GM23338 (cell line): ENCODE measurements at regions not wholly inside any gene's neighbourhood (a gene's known extent, or its start where the extent isn't known, plus 50 kb on each side); places are given as distances from the start of the nearest gene placed in this dataset.

ENCODE experiments used
- ATAC-seq: fragments of 200-7000 bp; cut with Tn5 transposase; 3 replicates; pipeline ENCODE4 v1.9.1; 2020
- DNase-seq: peaks from one replicate; pipeline ENCODE4 v3.0.0-alpha.2; 2015; ENCODE audit warnings: low spot score
- H2AFZ ChIP-seq: fragments of 200-600 bp; sonication (generic); 2 replicates; pipeline ENCODE4 v1.8.0; 2016; ENCODE audit warnings: antibody characterized with exemption, mild to moderate bottlenecking, moderate library complexity
- H3F3A ChIP-seq: fragments of 200-600 bp; sonication (generic); replicated peaks from 2 replicates; pipeline ENCODE4 v1.8.0; 2017; ENCODE audit warnings: antibody characterized with exemption, mixed run types, low read depth
- H3K27ac ChIP-seq: fragments of 200-600 bp; sonication (generic); 2 replicates; pipeline ENCODE4 v1.6.1; 2016; ENCODE audit warnings: low read depth
- H3K27me3 ChIP-seq: fragments of 200-600 bp; sonication (generic); 2 replicates; pipeline ENCODE4 v1.8.0; 2016; ENCODE audit warnings: mild to moderate bottlenecking, mixed run types, moderate library complexity; ENCODE audit not compliant: insufficient read depth
- H3K36me3 ChIP-seq: fragments of 200-600 bp; sonication (generic); 2 replicates; pipeline ENCODE4 v1.8.0; 2016; ENCODE audit warnings: mild to moderate bottlenecking; ENCODE audit not compliant: insufficient read depth
- H3K4me1 ChIP-seq: fragments of 200-600 bp; sonication (generic); 2 replicates; pipeline ENCODE4 v1.8.0; 2016; ENCODE audit warnings: mild to moderate bottlenecking, moderate library complexity; ENCODE audit not compliant: insufficient read depth
- H3K4me2 ChIP-seq: fragments of 200-600 bp; sonication (generic); 2 replicates; pipeline ENCODE4 v1.7.1; 2017; ENCODE audit warnings: mixed run types
- H3K4me3 ChIP-seq: fragments of 200-600 bp; sonication (generic); 2 replicates; pipeline ENCODE4 v1.6.1; 2016; ENCODE audit warnings: mixed run types
- H3K79me2 ChIP-seq: fragments of 200-600 bp; sonication (generic); replicated peaks from 2 replicates; pipeline ENCODE4 v1.8.0; 2017; ENCODE audit warnings: mild to moderate bottlenecking; ENCODE audit not compliant: insufficient read depth
- H3K9me2 ChIP-seq: fragments of 200-600 bp; sonication (generic); 2 replicates; pipeline ENCODE4 v1.8.0; 2017; ENCODE audit not compliant: insufficient read depth
- H4K20me1 ChIP-seq: fragments of 200-600 bp; sonication (generic); replicated peaks from 2 replicates; pipeline ENCODE4 v1.8.0; 2017; ENCODE audit warnings: mild to moderate bottlenecking; ENCODE audit not compliant: insufficient read depth
- H3K27ac Mint-ChIP-seq: 2 replicates; pipeline ENCODE4 v1.8.0; 2020; ENCODE audit warnings: inconsistent platforms, mild to moderate bottlenecking, moderate library complexity, mixed read lengths
- H3K27me3 Mint-ChIP-seq: 3 replicates; pipeline ENCODE4 v1.8.0; 2022; ENCODE audit warnings: low read depth, mild to moderate bottlenecking, moderate library complexity, mixed read lengths, inconsistent platforms; ENCODE audit not compliant: insufficient read depth, poor library complexity
- H3K36me3 Mint-ChIP-seq: 3 replicates; pipeline ENCODE4 v1.8.0; 2021; ENCODE audit warnings: low read depth, mild to moderate bottlenecking, inconsistent platforms, moderate library complexity, mixed read lengths
- H3K4me1 Mint-ChIP-seq: 3 replicates; pipeline ENCODE4 v1.8.0; 2020; ENCODE audit warnings: mild to moderate bottlenecking, inconsistent platforms, mixed read lengths
- H3K4me3 Mint-ChIP-seq: 3 replicates; pipeline ENCODE4 v1.8.0; 2021; ENCODE audit warnings: moderate library complexity, mild to moderate bottlenecking, inconsistent platforms, mixed read lengths
- H3K9me3 Mint-ChIP-seq: 3 replicates; pipeline ENCODE4 v1.8.0; 2020; ENCODE audit warnings: moderate library complexity, mild to moderate bottlenecking, inconsistent platforms, mixed read lengths
- CREB1 ChIP-seq: fragments of 250-450 bp; sonication (Bioruptor Pico); IDR thresholded peaks from 2 replicates; pipeline ENCODE4 v1.5.0; 2020; ENCODE audit warnings: low read depth, mild to moderate bottlenecking, moderate library complexity
- ETS1 ChIP-seq: IDR thresholded peaks from 2 replicates; pipeline ENCODE4 v1.6.1; 2016; ENCODE audit warnings: antibody characterized with exemption
- EZH2 ChIP-seq: fragments of 200-600 bp; sonication (generic); IDR thresholded peaks from one replicate; pipeline ENCODE4 v1.8.0; 2017; ENCODE audit warnings: antibody characterized with exemption, mild to moderate bottlenecking, low read depth; ENCODE audit not compliant: unreplicated experiment
- EZH2phosphoT487 ChIP-seq: fragments of 200-600 bp; sonication (generic); IDR thresholded peaks from one replicate; pipeline ENCODE4 v1.8.1; 2018; ENCODE audit warnings: antibody characterized with exemption; ENCODE audit not compliant: unreplicated experiment
- JUNB ChIP-seq: IDR thresholded peaks from one replicate; pipeline ENCODE4 v1.6.1; 2016; ENCODE audit warnings: antibody characterized with exemption; ENCODE audit not compliant: unreplicated experiment
- NANOG ChIP-seq: IDR thresholded peaks from 2 replicates; pipeline ENCODE4 v1.6.1; 2016; ENCODE audit warnings: antibody characterized with exemption, borderline replicate concordance
- POLR2AphosphoS5 ChIP-seq: IDR thresholded peaks from 2 replicates; pipeline ENCODE4 v1.6.1; 2016; ENCODE audit warnings: antibody characterized with exemption, low read depth
- STAT1 ChIP-seq: IDR thresholded peaks from one replicate; pipeline ENCODE4 v1.6.1; 2016; ENCODE audit warnings: antibody characterized with exemption; ENCODE audit not compliant: unreplicated experiment
- ZNF114 ChIP-seq: fragments of 250-450 bp; sonication (Bioruptor Pico); IDR thresholded peaks from 2 replicates; pipeline ENCODE4 v1.5.0; 2020; ENCODE audit warnings: mild to moderate bottlenecking, moderate library complexity
- ZNF331 ChIP-seq: fragments of 250-450 bp; sonication (Bioruptor Pico); IDR thresholded peaks from 2 replicates; pipeline ENCODE4 v1.5.0; 2020; ENCODE audit warnings: low read depth, mild to moderate bottlenecking, moderate library complexity
- TF ChIP-seq, protein P1 (sequence below), 2 experiments: fragments of 200-600 bp in 1 of 2; sonication (generic) in 1 of 2; conservative IDR thresholded peaks; 2 replicates each; pipeline versions ENCODE4 v1.5.1 to v1.6.1; 2016 to 2017; ENCODE audit warnings: antibody characterized with exemption in 2 of 2, low read depth in 2 of 2, mild to moderate bottlenecking in 2 of 2, moderate library complexity in 1 of 2
- TF ChIP-seq, protein P2 (sequence below): IDR thresholded peaks from one replicate; pipeline ENCODE4 v1.6.1; 2018; ENCODE audit warnings: antibody characterized with exemption; ENCODE audit not compliant: unreplicated experiment

DNA sequence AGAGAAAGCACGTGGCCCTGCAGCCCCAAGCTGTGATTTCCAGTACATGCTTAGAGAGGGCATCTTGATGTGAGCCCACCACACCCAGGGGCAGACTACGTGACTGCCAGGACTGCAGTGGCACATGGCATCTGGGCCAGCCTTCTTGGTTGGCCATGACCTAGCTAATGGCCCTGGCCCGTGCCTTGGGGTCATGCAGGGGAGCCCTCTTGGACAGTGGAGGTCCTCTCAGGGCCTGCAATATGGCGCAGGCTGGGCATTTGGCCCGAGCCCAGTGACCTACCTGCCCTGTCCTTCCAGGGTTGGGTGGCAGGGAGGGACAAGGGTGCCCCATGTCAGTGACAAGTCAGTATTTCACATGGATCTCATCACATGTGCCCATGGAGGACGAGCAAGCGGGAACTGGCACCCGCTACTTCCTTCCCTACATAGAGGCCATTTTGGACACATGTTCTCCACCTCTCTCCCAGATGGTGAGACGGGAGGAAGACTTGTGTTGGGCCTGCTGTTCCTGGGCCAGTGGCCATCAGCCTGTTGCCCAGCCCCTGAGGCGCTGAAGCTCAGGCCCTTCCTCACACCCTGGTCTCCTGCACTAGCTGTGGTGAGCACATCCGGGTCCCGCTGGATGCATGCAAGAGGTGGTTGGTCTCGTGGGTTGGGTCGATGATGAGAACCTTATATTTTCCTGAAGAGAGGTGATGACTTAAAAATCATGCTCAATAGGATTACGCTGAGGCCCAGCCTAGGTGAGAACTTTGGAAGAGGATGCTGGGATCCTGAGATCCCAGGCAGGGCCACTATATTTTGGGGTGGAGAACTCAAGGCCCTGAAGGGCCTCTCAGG lies 195.6 kb downstream of the UBE3A start:
- no peaks in the 10 kb centered on the region for H3K27me3 ChIP-seq
- H3K27me3 Mint-ChIP-seq: peaks cover 6% of the 10 kb centered on the region
- H3K4me3 ChIP-seq: no peak overlapping the region
- no peaks in the 10 kb centered on the region for H3K9me2 ChIP-seq
- no peak overlapping the region for H3K27ac Mint-ChIP-seq
- H3K4me1 Mint-ChIP-seq: no peaks in the 10 kb centered on the region
- H3K36me3 Mint-ChIP-seq: peaks cover 7% of the 10 kb centered on the region; the same call in 2 of the 3 replicates
- H3K4me3 Mint-ChIP-seq: no peak overlapping the region
- TF ChIP-seq STAT1 (no peak), ZNF331 (no peak), EZH2phosphoT487 (no peak), ZNF114 (no peak), POLR2AphosphoS5 (no peak), CREB1 (CRISPR knock-in tag) (no peak), EZH2 (no peak)
- TF ChIP-seq, protein P1, sequence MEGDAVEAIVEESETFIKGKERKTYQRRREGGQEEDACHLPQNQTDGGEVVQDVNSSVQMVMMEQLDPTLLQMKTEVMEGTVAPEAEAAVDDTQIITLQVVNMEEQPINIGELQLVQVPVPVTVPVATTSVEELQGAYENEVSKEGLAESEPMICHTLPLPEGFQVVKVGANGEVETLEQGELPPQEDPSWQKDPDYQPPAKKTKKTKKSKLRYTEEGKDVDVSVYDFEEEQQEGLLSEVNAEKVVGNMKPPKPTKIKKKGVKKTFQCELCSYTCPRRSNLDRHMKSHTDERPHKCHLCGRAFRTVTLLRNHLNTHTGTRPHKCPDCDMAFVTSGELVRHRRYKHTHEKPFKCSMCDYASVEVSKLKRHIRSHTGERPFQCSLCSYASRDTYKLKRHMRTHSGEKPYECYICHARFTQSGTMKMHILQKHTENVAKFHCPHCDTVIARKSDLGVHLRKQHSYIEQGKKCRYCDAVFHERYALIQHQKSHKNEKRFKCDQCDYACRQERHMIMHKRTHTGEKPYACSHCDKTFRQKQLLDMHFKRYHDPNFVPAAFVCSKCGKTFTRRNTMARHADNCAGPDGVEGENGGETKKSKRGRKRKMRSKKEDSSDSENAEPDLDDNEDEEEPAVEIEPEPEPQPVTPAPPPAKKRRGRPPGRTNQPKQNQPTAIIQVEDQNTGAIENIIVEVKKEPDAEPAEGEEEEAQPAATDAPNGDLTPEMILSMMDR (conservative IDR thresholded peaks at IDR 0.05; ENCODE audit: low read depth in 2 of 2): no peak
- H3K79me2 ChIP-seq: no peaks in the 10 kb centered on the region
- no peak overlapping the region for H3K27ac ChIP-seq
- H3K9me3 Mint-ChIP-seq: peaks cover 86% of the 10 kb centered on the region
- H3F3A ChIP-seq: no peaks in the 10 kb centered on the region
- H3K4me1 ChIP-seq: no peaks in the 10 kb centered on the region
- H3K4me2 ChIP-seq: no peak overlapping the region
- ATAC-seq (no peak), DNase-seq (no peak)
- H3K36me3 ChIP-seq: no peaks in the 10 kb centered on the region
- no peak overlapping the region for H2AFZ ChIP-seq
- H4K20me1 ChIP-seq: no peaks in the 10 kb centered on the region

DNA sequence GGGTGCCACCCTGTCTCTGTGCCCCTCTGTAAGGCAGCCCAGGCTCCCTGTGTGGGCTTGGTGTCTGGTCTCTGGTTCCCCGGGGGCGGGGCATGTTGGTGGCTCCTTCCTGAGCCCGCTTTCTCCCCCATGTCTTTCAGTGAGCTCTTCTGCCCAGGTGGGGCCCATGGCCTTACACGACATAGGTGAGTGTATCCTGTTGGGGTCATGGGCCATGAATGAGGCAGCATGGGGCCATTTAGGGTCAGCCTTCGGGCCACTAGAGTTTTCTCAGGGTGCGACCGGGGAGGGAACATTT lies 195.1 kb downstream of the UBE3A start:
- H3K9me3 Mint-ChIP-seq: peaks cover 86% of the 10 kb centered on the region
- no peaks in the 10 kb centered on the region for H3K4me1 ChIP-seq
- H3K4me3 Mint-ChIP-seq: no peak overlapping the region
- no peak for ATAC-seq
- no peaks in the 10 kb centered on the region for H3K27me3 ChIP-seq
- H3K27ac ChIP-seq: no peak overlapping the region
- H2AFZ ChIP-seq: no peak overlapping the region
- no peak overlapping the region for H3K4me2 ChIP-seq
- no peaks in the 10 kb centered on the region for H3F3A ChIP-seq
- H3K36me3 Mint-ChIP-seq: peaks cover 7% of the 10 kb centered on the region; the same call in 2 of the 3 replicates
- H3K4me3 ChIP-seq: no peak overlapping the region
- no peak overlapping the region for H3K27ac Mint-ChIP-seq
- H3K79me2 ChIP-seq: no peaks in the 10 kb centered on the region
- no peaks in the 10 kb centered on the region for H4K20me1 ChIP-seq
- peaks cover 6% of the 10 kb centered on the region for H3K27me3 Mint-ChIP-seq
- no peaks in the 10 kb centered on the region for H3K9me2 ChIP-seq
- no peaks in the 10 kb centered on the region for H3K36me3 ChIP-seq
- no peaks in the 10 kb centered on the region for H3K4me1 Mint-ChIP-seq
- no peak for DNase-seq
- TF ChIP-seq EZH2phosphoT487 (no peak), ETS1 (no peak), EZH2 (no peak), JUNB (no peak), NANOG (no peak), ZNF114 (no peak)
- TF ChIP-seq, protein P2, sequence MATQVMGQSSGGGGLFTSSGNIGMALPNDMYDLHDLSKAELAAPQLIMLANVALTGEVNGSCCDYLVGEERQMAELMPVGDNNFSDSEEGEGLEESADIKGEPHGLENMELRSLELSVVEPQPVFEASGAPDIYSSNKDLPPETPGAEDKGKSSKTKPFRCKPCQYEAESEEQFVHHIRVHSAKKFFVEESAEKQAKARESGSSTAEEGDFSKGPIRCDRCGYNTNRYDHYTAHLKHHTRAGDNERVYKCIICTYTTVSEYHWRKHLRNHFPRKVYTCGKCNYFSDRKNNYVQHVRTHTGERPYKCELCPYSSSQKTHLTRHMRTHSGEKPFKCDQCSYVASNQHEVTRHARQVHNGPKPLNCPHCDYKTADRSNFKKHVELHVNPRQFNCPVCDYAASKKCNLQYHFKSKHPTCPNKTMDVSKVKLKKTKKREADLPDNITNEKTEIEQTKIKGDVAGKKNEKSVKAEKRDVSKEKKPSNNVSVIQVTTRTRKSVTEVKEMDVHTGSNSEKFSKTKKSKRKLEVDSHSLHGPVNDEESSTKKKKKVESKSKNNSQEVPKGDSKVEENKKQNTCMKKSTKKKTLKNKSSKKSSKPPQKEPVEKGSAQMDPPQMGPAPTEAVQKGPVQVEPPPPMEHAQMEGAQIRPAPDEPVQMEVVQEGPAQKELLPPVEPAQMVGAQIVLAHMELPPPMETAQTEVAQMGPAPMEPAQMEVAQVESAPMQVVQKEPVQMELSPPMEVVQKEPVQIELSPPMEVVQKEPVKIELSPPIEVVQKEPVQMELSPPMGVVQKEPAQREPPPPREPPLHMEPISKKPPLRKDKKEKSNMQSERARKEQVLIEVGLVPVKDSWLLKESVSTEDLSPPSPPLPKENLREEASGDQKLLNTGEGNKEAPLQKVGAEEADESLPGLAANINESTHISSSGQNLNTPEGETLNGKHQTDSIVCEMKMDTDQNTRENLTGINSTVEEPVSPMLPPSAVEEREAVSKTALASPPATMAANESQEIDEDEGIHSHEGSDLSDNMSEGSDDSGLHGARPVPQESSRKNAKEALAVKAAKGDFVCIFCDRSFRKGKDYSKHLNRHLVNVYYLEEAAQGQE: no peak
